ENCODE measurements at regions not wholly inside any gene's neighbourhood (a gene's known extent, or its start where the extent isn't known, plus 50 kb on each side); places are given as distances from the start of the nearest gene placed in this dataset.
"Not testable (repeated sequence)": the region's sequence is repeated elsewhere in the genome, so short reads cannot be mapped to it uniquely, and the experiment has no call there.

DNA sequence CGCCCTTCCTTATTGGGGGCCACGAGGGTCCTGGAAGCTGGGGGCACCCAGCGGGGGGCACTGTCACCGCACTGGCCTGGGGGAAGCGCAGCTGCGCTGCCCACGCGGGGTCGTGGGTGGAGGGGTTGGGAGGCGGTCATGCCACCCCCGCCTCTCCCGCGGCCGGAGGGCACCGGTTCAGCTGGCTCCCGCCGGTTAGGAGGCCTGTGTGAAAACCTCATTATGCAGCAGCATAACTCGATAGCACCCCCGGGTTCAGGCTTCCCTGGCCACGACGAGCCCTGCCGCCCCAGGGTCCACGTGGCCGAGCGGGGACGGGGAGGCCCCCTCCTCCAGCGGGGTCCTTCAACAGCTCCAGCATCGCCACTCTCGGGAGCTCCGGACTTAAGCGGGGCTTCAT, 91.2 kb upstream of the ERCC6L2 start:
- no peak for DNase-seq

- DNase-seq = no peak
Observed at GRCh38 chr9:95783426-95783975, 92.0 kb upstream of the ERCC6L2 start.

GRCh38 chr9:95780751-95781150, 94.7 kb upstream of the ERCC6L2 start:
- no peak for DNase-seq

DNA sequence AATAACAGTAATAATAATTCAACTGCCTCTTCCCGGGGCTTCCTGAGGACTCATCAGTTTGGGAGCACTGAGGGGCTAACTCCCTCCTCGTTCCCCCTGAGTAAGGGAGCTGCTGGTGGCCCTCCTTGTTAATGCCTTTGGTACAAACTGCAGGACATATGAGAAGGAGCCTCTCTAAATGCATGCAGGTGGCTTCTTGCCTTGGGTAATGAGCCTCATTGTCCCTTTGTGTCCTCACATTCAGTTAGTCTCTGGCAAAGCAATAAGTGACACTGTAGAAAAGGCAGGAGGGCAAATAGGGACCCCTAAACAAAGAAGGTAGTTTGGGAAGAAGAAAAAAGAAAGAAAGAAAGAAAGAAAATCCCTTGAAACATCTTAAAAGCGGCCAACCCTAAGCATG, 95.4 kb upstream of the ERCC6L2 start:
- no peak for DNase-seq

DNA sequence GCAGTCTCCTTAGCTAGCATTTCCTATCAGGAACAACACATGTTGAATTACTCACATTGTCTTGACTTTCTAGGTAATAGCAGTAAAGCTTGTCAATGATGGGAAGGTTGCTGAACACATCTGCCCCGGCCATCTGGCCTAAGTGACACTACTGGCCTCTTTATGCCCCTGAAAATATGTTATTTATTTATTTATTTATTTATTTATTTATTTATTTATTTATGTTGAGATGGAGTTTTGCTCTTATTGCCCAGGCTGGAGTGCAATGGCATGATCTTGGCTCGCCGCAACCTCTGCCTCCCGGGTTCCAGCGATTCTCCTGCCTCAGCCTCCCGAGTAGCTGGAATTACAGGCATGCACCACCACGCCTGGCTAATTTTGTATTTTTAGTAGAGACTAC, 95.9 kb upstream of the ERCC6L2 start:
- not testable (repeated sequence) for DNase-seq

- DNase-seq = no peak
Observed at GRCh38 chr9:95778957-95779356, 96.5 kb upstream of the ERCC6L2 start.

DNA sequence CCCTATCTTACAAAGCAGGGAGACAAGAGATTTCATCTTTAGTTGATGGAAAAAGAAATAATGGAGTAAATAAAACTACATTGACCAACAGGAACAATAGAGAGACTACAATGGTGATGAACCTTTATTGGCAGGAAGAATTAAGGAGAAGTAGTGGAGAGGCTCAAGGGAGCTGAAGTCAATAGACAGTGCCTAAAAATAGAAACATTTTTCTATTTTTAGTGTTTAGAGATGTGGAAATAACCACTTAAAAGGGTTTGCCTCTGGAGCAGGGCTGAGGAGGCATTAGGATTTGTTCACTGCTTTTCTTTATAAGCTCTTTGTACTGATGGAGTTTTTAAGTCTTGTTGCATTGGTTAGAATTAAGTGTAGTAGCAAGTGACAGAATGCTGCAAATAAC, 98.4 kb upstream of the ERCC6L2 start:
- no peak for DNase-seq

DNA sequence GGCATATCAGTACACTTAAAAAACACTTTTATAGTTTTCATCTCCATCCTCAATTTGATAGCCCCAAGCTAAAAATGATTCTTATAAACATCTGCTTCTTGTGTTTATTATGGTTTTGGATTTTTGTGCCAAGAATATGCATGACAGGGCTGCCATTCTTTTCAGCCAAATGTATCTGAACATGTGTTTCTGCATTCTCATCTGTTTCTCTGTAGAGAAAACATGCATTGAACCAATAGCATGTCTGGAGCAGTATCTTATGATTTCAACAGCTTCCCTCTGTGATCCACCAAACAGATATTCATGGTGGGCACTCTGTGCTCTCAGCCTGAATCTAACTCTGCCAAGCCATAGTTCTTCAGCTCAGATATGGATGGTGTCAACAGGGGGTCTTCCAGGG, 99.3 kb upstream of the ERCC6L2 start:
- no peak for DNase-seq

DNA sequence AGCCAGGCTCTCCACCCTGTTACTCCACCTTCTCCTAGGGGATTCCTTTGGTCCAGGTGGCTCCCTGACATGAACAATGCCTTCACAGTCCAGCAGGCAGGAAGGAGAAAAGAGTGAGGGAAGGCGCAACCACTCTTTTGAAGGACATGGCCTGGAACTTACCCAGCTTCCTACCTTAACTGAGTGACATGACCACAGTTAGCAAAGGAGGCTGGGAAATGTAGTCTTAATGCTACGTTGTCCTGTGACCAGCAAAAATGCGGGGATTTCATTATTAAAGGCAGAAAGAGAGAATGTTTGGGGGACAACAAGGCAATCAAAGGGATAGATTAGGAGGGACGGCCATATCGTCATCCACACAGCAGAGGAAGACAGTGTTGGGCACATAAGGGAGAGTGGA, 100.3 kb upstream of the ERCC6L2 start:
- DNase-seq = no peak

- no peak for DNase-seq
Observed at GRCh38 chr9:95773053-95773418, 102.5 kb upstream of the ERCC6L2 start.

DNA sequence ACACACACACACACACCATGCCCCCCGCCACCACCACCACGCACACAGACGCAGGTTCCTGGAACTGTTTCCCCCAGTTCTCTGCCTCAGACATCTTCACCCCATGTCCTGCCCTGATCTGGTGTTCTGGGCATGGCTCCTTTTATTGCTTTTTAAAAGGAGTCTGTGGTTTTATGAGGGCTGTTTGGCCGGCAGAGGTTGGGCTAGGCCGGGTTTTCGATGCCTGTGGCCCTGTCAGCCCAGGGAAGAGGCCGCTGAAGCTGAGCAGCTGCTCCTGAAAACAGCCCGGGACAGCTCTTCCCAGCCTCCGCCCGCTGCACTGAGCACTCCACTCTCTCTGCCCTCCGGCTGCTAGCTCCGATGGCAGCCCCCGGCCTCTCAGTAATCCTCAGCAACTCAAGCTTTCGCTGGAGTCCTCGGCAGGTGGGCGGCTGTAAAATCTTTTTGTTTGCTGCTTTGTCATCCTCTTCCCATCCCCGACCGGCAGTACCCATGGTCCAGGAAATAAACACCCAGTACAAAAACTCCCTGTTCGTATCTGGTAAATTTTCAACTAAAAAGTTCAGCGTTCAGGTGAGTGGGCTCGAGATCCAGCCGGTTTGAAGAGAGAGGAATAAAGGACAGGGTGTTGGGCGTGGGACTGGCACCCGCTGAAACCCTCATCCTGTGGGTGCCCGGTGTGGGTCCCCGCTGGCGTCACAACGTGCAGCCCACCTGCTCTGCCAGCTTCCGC, 103.0 kb upstream of the ERCC6L2 start:
- DNase-seq = no peak

DNA sequence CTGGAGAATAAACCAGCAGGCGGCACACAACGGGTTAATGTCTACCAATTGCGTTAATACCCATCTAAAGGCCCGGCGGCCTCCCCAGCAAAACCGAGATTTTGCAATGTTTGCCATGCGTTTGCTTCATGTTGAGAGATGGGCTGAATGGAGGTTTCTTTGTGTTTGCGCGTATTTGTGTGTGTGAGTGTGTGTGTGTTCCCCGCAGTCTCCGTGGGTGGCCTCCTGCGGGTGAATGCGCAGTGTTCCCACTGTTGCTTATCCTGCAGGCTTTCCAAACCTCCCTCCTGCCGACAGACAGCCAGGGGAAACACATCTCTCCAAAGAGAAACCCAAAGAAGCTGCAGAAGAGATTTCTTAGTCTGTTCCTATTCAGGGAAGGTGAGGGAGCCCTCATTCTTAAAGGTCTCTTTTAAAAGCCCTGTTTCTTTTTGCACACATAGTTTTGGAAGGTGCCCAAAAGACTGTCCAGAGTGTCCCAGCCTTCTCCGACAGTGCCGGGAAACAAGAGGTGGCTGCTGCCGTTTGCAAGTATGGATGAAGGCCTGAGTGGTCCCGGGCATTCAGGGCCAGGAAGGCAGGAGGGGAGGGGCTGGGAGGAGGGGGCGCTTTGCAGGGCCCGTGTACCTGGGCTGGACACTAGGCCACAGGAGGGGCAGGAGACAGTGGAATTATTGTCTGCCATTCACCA, 103.8 kb upstream of the ERCC6L2 start:
- no peak for DNase-seq

DNA sequence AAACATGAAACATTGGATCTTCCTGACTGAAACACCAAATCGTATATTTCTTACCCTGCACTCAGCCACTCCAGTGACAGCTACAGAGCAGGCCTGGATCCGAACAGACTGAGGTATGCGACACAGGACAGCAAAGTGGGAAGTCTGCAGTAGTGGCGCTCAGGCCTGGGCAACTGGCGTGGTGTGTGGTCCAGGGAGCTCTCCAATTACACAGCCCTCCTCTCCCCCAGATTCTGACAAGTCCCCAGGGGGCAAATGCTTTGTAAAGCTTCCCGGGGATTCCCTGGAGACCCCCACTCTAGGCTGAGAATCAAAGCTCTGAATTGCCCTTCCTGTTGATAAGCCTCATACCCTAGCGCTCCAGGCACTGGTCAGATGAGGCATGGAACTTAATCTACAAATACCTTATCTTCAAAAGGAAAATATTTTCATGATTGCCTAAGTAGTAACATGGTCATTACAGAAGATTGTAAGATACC, 104.8 kb upstream of the ERCC6L2 start:
- DNase-seq = no peak

GRCh38 chr9:95769909-95770433, 105.5 kb upstream of the ERCC6L2 start:
- DNase-seq = no peak

GRCh38 chr9:95769473-95769872, 106.0 kb upstream of the ERCC6L2 start:
- DNase-seq = no peak

DNA sequence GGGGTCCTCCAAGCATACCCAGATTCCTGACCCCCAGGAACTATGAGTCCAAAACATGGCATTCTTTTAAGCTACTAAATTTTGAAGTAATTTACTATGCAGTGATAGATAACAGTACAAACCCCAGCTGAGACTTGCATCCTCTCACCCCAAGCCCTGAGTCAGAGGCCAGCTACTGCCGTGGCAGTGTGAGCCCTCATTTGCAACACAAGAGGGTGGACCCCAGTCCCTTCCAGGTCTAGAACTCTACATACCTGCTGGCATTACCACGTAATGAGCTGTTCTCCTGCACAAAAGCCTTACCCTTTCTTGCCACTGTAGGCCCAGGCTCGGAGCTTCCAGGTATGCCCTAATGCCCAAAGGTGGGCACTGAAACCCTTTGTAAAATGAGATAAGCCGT, 108.6 kb upstream of the ERCC6L2 start:
- no peak for DNase-seq

- DNase-seq = no peak
Observed at GRCh38 chr9:95764533-95765319, 110.8 kb upstream of the ERCC6L2 start.

DNA sequence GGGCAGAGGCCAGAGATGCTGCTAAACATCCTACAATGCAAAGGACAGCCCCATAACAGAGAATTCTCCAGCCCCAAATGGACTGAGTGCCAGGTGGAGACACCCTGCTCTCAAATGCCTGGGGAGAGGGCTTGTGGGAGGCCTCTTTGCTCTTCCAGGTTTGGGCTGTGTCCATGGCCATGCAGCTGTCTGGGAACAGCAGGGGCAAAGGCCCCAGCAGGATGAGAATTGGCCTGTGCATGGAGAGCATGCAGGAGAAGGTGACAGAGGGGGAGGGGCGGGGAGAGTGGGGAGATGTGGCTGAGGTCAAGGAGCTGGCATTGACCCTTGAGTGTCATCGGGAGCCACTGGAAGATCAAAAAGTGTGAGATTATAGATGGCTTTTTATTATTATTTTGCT, 111.5 kb upstream of the ERCC6L2 start:
- no peak for DNase-seq

DNA sequence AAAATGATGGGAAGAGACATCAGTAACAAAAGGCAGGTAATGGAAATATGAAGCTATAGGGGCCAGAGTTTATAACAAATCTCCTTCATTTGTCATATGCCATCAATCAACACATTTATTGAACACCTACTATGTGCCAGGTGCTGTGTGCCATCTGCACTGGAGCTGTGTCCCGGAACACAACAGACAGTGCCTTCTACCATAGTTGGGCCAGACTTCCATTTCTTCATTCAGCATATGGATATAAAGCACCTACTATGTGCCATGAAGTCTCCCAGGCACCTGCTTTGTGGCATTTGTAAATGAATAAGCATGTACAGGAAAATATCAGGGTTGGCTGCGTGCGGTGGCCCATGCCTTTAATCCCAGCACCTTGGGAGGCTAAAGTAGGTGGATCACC, 112.5 kb upstream of the ERCC6L2 start:
- no peak for DNase-seq

GRCh38 chr9:95762322-95762721, 113.2 kb upstream of the ERCC6L2 start:
- no peak for DNase-seq

GRCh38 chr9:95760791-95761190, 114.7 kb upstream of the ERCC6L2 start:
- DNase-seq = no peak

- no peak for DNase-seq
Observed at GRCh38 chr9:95757439-95757838, 118.1 kb upstream of the ERCC6L2 start.

DNA sequence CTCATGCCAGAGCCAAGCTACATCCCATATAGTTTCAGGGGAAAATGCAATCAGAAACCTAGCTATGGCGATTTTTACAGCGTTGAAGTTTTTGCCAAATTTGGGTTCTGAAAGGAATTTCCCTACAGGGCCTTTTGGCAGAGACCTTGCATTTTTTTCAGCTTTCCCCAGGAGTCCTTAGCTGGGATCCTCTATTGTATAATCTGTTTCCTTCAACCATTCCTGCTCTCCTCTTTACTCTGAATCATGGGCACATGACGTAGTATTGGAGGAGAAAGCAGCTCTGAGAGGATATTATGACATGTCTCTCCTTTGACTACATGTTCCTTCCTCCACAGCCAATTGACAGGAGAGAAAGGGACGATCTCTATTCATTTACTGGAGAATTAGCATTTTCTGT, 118.5 kb upstream of the ERCC6L2 start:
- DNase-seq = no peak

Measured in activated CD8-positive, alpha-beta memory T cell treated with anti-CD3 and anti-CD28 coated beads, Interleukin-2, amount 50 U/mL, for 48 hours (primary cell).